Gastroesophageal sphincter (tissue), 3 donors: ENCODE measurements at regions not wholly inside any gene's neighbourhood (a gene's known extent, or its start where the extent isn't known, plus 50 kb on each side); places are given as distances from the start of the nearest gene placed in this dataset.

Experiments used
- CTCF ChIP-seq, 4 experiments: fragments of 200-600 bp in 2 of 4; fragments of 450-650 bp in 2 of 4; sonication (generic) in 1 of 4; IDR thresholded peaks; one replicate each; pipeline ENCODE4 v1.5.1; 2017 to 2019; ENCODE audit warnings: antibody characterized with exemption in 4 of 4, mild to moderate bottlenecking in 2 of 4, moderate library complexity in 2 of 4
- EP300 ChIP-seq: sonication (generic); formaldehyde crosslinking; IDR thresholded peaks from one replicate; pipeline ENCODE4 v1.6.1; 2017; ENCODE audit warnings: antibody characterized with exemption, mild to moderate bottlenecking
- POLR2A ChIP-seq, 2 donors: fragments of 450-650 bp; IDR thresholded peaks; one replicate each; pipeline ENCODE4 v1.6.1; 2017; ENCODE audit warnings: antibody characterized with exemption in 2 of 2, mild to moderate bottlenecking in 2 of 2, moderate library complexity in 1 of 2
- POLR2AphosphoS5 ChIP-seq: sonication (generic); formaldehyde crosslinking; IDR thresholded peaks from one replicate; pipeline ENCODE4 v1.6.1; 2017; ENCODE audit warnings: antibody characterized with exemption

DNA sequence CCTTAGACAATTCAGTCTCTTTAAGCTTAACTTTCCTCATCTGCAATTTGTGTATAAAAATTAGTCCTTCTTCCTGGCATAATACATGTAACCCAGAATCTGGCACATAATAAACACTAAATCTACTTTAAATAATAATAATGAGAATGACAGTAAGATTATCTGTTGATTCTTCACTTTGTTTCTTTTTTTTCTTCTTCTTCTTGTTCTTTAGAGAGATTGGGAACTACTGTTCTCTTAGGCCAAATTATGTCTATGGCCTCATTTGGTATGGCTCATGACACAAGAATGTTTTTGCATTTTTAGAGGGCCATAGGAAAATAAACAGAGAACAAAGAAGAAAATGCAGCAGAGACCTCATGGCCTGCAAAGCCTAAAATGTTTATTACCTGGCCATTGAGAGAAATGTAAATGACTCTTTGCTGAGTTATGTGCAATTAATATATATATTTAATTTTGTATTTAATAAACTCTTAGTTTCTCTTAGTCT, 275.8 kb downstream of the SLC6A15 start:
- TF ChIP-seq CTCF (IDR thresholded peaks at IDR 0.05) (no peak), POLR2AphosphoS5 (no peak), POLR2A (IDR thresholded peaks at IDR 0.05) (no peak), EP300 (no peak)
